Uterus (tissue), 2 donors: ENCODE measurements at regions not wholly inside any gene's neighbourhood (a gene's known extent, or its start where the extent isn't known, plus 50 kb on each side); places are given as distances from the start of the nearest gene placed in this dataset.

Experiments
- POLR2A ChIP-seq, 2 donors: fragments of 450-650 bp; IDR thresholded peaks; one replicate each; pipeline ENCODE4 v1.6.1; 2016; ENCODE audit warnings: antibody characterized with exemption in 2 of 2, mild to moderate bottlenecking in 1 of 2, moderate library complexity in 1 of 2
- TF ChIP-seq, protein P1 (sequence below), 4 experiments: fragments of 200-600 bp in 2 of 4; fragments of 450-650 bp in 2 of 4; sonication (generic) in 2 of 4; IDR thresholded peaks; one replicate each; pipeline ENCODE4 v1.5.1; 2016 to 2019; ENCODE audit warnings: antibody characterized with exemption in 4 of 4, mild to moderate bottlenecking in 2 of 4, moderate library complexity in 1 of 4

- TF ChIP-seq, protein P1, sequence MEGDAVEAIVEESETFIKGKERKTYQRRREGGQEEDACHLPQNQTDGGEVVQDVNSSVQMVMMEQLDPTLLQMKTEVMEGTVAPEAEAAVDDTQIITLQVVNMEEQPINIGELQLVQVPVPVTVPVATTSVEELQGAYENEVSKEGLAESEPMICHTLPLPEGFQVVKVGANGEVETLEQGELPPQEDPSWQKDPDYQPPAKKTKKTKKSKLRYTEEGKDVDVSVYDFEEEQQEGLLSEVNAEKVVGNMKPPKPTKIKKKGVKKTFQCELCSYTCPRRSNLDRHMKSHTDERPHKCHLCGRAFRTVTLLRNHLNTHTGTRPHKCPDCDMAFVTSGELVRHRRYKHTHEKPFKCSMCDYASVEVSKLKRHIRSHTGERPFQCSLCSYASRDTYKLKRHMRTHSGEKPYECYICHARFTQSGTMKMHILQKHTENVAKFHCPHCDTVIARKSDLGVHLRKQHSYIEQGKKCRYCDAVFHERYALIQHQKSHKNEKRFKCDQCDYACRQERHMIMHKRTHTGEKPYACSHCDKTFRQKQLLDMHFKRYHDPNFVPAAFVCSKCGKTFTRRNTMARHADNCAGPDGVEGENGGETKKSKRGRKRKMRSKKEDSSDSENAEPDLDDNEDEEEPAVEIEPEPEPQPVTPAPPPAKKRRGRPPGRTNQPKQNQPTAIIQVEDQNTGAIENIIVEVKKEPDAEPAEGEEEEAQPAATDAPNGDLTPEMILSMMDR (IDR thresholded peaks at IDR 0.05) = no peak
- no peak for TF ChIP-seq POLR2A (IDR thresholded peaks at IDR 0.05)
Measured at GRCh38 chr14:22184830-22185168, 404.2 kb downstream of the DAD1 start.
